ENCODE measurements at regions not wholly inside any gene's neighbourhood (a gene's known extent, or its start where the extent isn't known, plus 50 kb on each side); places are given as distances from the start of the nearest gene placed in this dataset.
"Not testable (repeated sequence)": the region's sequence is repeated elsewhere in the genome, so short reads cannot be mapped to it uniquely, and the experiment has no call there.

GRCh38 chr7:119825091-119825655, 447.8 kb upstream of the KCND2 start:
- FAIRE-seq (no peak), DNase-seq (ENCODE audit: insufficient read length, low spot score) (no peak)
- TF ChIP-seq TAF1 (IDR thresholded peaks at IDR 0.05; ENCODE audit: low read depth, low read length) (no peak), POU2F2 (IDR thresholded peaks at IDR 0.05; ENCODE audit: low read depth, low read length) (no peak)

- no peak for TF ChIP-seq PAX5 (IDR thresholded peaks at IDR 0.05; ENCODE audit: insufficient read depth, low read length, severe bottlenecking)
- no peak for TF ChIP-seq POLR2AphosphoS5 (IDR thresholded peaks at IDR 0.05; ENCODE audit: low read depth, low read length)
- TF ChIP-seq POLR2A (IDR thresholded peaks at IDR 0.05; ENCODE audit: low read depth, low read length) = no peak
- no peak for TF ChIP-seq POU2F2 (IDR thresholded peaks at IDR 0.05; ENCODE audit: low read depth, low read length)
- TF ChIP-seq SPI1 (IDR thresholded peaks at IDR 0.05; ENCODE audit: low read depth, low read length) = no peak
- TF ChIP-seq TAF1 (IDR thresholded peaks at IDR 0.05; ENCODE audit: low read depth, low read length) = no peak
- FAIRE-seq = no peak
- no peak for DNase-seq (ENCODE audit: insufficient read length, low spot score)
Measured at GRCh38 chr7:119826547-119826946, 446.4 kb upstream of the KCND2 start.

DNA sequence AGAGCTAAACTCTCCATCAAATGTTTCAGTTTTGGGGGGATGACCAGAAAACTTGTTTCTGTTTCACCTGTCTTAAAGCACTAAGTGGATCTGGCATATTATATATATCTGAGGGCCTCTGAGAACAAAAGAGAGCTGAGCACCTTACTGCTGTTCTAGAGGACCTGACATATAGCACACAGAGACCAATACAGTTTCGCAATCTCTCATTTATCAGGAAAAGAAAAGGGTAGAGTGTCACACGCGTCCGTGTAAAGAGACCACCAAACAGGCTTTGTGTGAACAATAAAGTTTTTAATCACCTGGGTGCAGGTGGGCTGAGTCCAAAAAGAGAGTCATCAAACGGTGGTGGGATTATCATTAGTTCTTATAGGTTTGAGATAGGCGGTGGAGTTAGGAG, 434.5 kb upstream of the KCND2 start:
- TF ChIP-seq SPI1 (IDR thresholded peaks at IDR 0.05; ENCODE audit: low read depth, low read length) (no peak), POLR2AphosphoS5 (IDR thresholded peaks at IDR 0.05; ENCODE audit: low read depth, low read length) (no peak), POU2F2 (IDR thresholded peaks at IDR 0.05; ENCODE audit: low read depth, low read length) (no peak), POLR2A (IDR thresholded peaks at IDR 0.05; ENCODE audit: low read depth, low read length) (no peak), PAX5 (IDR thresholded peaks at IDR 0.05; ENCODE audit: insufficient read depth, low read length, severe bottlenecking) (no peak), TAF1 (IDR thresholded peaks at IDR 0.05; ENCODE audit: low read depth, low read length) (no peak)
- DNase-seq (ENCODE audit: insufficient read length, low spot score) (no peak), FAIRE-seq (no peak)

- DNase-seq (ENCODE audit: insufficient read length, low spot score) (no peak), FAIRE-seq (no peak)
- TF ChIP-seq PAX5 (IDR thresholded peaks at IDR 0.05; ENCODE audit: insufficient read depth, low read length, severe bottlenecking) (no peak), POU2F2 (IDR thresholded peaks at IDR 0.05; ENCODE audit: low read depth, low read length) (no peak), TAF1 (IDR thresholded peaks at IDR 0.05; ENCODE audit: low read depth, low read length) (no peak), POLR2A (IDR thresholded peaks at IDR 0.05; ENCODE audit: low read depth, low read length) (no peak), POLR2AphosphoS5 (IDR thresholded peaks at IDR 0.05; ENCODE audit: low read depth, low read length) (no peak), SPI1 (IDR thresholded peaks at IDR 0.05; ENCODE audit: low read depth, low read length) (no peak)
Measured at GRCh38 chr7:119842337-119842736, 430.6 kb upstream of the KCND2 start.

DNA sequence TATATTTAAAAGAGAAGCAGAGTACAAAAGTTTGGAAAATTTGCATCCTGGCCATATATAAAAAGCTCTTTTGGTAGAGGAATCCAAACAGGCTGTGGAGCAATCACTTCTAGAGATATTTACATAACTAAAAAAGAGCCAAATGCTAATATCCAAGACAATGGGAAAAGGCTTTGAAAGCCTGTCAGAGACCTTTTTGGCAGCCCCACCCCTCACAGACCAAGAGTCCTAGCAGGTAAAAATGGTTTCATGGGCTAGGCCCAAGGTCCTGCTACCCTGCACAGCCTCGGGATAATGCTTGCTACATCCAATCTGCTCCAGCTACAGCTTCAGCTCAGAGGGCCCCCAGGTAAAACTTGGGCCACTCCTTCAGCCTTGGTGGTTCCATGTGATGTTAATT, 430.2 kb upstream of the KCND2 start:
- DNase-seq (ENCODE audit: insufficient read length, low spot score) = no peak
- FAIRE-seq = no peak
- TF ChIP-seq POU2F2 (IDR thresholded peaks at IDR 0.05; ENCODE audit: low read depth, low read length) (no peak), POLR2A (IDR thresholded peaks at IDR 0.05; ENCODE audit: low read depth, low read length) (no peak), TAF1 (IDR thresholded peaks at IDR 0.05; ENCODE audit: low read depth, low read length) (no peak), PAX5 (IDR thresholded peaks at IDR 0.05; ENCODE audit: insufficient read depth, low read length, severe bottlenecking) (no peak), POLR2AphosphoS5 (IDR thresholded peaks at IDR 0.05; ENCODE audit: low read depth, low read length) (no peak), SPI1 (IDR thresholded peaks at IDR 0.05; ENCODE audit: low read depth, low read length) (no peak)

- TF ChIP-seq POU2F2 (IDR thresholded peaks at IDR 0.05; ENCODE audit: low read depth, low read length) = no peak
- no peak for TF ChIP-seq SPI1 (IDR thresholded peaks at IDR 0.05; ENCODE audit: low read depth, low read length)
- TF ChIP-seq TAF1 (IDR thresholded peaks at IDR 0.05; ENCODE audit: low read depth, low read length) = no peak
- no peak for TF ChIP-seq POLR2A (IDR thresholded peaks at IDR 0.05; ENCODE audit: low read depth, low read length)
- TF ChIP-seq PAX5 (IDR thresholded peaks at IDR 0.05; ENCODE audit: insufficient read depth, low read length, severe bottlenecking) = no peak
- TF ChIP-seq POLR2AphosphoS5 (IDR thresholded peaks at IDR 0.05; ENCODE audit: low read depth, low read length) = no peak
- DNase-seq (ENCODE audit: insufficient read length, low spot score) (no peak), FAIRE-seq (no peak)
Measured at GRCh38 chr7:119861385-119861784, 411.6 kb upstream of the KCND2 start.

GRCh38 chr7:119868387-119868786, 404.6 kb upstream of the KCND2 start:
- FAIRE-seq (no peak), DNase-seq (ENCODE audit: insufficient read length, low spot score) (no peak)
- no peak for TF ChIP-seq POLR2AphosphoS5 (IDR thresholded peaks at IDR 0.05; ENCODE audit: low read depth, low read length)

- TF ChIP-seq TAF1 (IDR thresholded peaks at IDR 0.05; ENCODE audit: low read depth, low read length) (no peak), POLR2A (IDR thresholded peaks at IDR 0.05; ENCODE audit: low read depth, low read length) (no peak), POU2F2 (IDR thresholded peaks at IDR 0.05; ENCODE audit: low read depth, low read length) (no peak), POLR2AphosphoS5 (IDR thresholded peaks at IDR 0.05; ENCODE audit: low read depth, low read length) (no peak), SPI1 (IDR thresholded peaks at IDR 0.05; ENCODE audit: low read depth, low read length) (no peak), PAX5 (IDR thresholded peaks at IDR 0.05; ENCODE audit: insufficient read depth, low read length, severe bottlenecking) (no peak)
- DNase-seq (ENCODE audit: insufficient read length, low spot score) (no peak), FAIRE-seq (no peak)
Measured at GRCh38 chr7:119879835-119880234, 393.1 kb upstream of the KCND2 start.

DNA sequence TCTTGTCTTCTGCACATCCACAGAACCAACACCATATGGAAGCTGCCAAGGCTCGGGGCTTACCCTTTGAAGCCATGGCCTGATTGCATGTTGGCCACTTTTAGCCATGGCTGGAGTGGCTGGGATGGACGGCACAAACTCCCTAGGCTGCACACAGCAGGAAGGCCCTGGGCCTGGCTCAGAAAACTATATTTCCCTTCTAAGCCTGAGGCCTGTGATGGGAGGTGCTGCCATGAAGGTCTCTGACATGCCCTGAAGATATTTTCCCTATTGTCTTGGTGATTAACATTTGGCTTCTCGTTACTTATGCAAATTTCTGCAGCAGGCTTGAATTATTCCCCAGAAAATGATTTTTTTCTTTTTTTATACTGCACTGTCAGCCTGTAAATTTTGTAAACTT, 387.0 kb upstream of the KCND2 start:
- TF ChIP-seq SPI1 (IDR thresholded peaks at IDR 0.05; ENCODE audit: low read depth, low read length) = no peak
- TF ChIP-seq POLR2AphosphoS5 (IDR thresholded peaks at IDR 0.05; ENCODE audit: low read depth, low read length) = no peak
- no peak for TF ChIP-seq POLR2A (IDR thresholded peaks at IDR 0.05; ENCODE audit: low read depth, low read length)
- TF ChIP-seq TAF1 (IDR thresholded peaks at IDR 0.05; ENCODE audit: low read depth, low read length) = no peak
- TF ChIP-seq PAX5 (IDR thresholded peaks at IDR 0.05; ENCODE audit: insufficient read depth, low read length, severe bottlenecking) = no peak
- TF ChIP-seq POU2F2 (IDR thresholded peaks at IDR 0.05; ENCODE audit: low read depth, low read length) = no peak
- FAIRE-seq (no peak), DNase-seq (ENCODE audit: insufficient read length, low spot score) (no peak)

DNA sequence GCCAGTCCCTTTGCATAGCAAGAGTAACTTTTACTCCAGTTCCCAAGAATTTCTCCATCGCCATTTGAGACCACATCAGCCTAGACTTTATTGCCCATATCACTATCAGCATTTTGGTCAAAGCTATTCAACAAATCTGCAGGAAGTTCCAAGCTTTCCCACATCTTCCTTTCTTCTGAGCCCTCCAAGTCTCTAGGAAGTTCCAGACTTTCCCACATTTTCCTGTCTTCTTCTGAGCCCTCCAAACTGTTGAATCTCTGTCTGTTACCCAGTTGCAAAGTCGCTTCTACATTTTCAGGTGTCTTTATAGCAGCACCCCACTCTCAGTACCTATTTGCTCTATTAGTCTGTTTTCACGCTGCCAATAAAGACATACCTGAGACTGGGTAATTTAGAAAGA, 386.4 kb upstream of the KCND2 start:
- DNase-seq (ENCODE audit: insufficient read length, low spot score); FAIRE-seq: not testable (repeated sequence)

DNA sequence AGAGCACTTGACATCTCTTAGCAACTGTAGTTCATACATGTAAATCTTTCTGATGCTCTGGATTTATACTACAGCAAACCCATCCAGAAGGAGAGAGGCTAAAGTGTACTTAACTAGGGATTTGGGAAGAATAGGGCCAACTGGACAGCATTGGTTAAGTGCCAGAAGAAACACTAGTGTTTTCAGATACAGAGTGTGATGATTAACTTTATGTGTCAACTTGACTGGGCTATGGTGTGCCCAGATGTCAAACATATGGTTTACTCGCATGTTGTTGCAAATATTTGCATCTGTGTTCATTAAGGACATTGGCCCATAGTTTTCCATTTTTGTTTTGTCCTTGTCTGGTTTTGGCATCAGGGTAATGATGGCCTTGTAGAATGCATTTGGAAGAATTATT, 384.7 kb upstream of the KCND2 start:
- DNase-seq (ENCODE audit: insufficient read length, low spot score) (no peak), FAIRE-seq (no peak)
- no peak for TF ChIP-seq POLR2AphosphoS5 (IDR thresholded peaks at IDR 0.05; ENCODE audit: low read depth, low read length)
- TF ChIP-seq POU2F2 (IDR thresholded peaks at IDR 0.05; ENCODE audit: low read depth, low read length) = no peak
- no peak for TF ChIP-seq TAF1 (IDR thresholded peaks at IDR 0.05; ENCODE audit: low read depth, low read length)
- no peak for TF ChIP-seq PAX5 (IDR thresholded peaks at IDR 0.05; ENCODE audit: insufficient read depth, low read length, severe bottlenecking)
- no peak for TF ChIP-seq POLR2A (IDR thresholded peaks at IDR 0.05; ENCODE audit: low read depth, low read length)
